Fibroblast of lung (primary cell): ENCODE measurements at regions not wholly inside any gene's neighbourhood (a gene's known extent, or its start where the extent isn't known, plus 50 kb on each side); places are given as distances from the start of the nearest gene placed in this dataset.

Experiments used
- DNase-seq, 2 donors: peaks; one replicate each; pipeline versions ENCODE4 v3.0.0 to v3.0.0-alpha.2; 2010; ENCODE audit warnings: low read depth in 2 of 2
- H2AFZ ChIP-seq: 2 replicates; pipeline ENCODE4 v1.5.1; 2012; ENCODE audit warnings: low read length, control low read depth, inconsistent platforms
- H3K27ac ChIP-seq: 2 replicates; pipeline ENCODE4 v1.5.1; 2011; ENCODE audit warnings: low read length, control low read depth; ENCODE audit not compliant: insufficient read depth
- H3K27me3 ChIP-seq: 2 replicates; pipeline ENCODE4 v1.5.1; 2011; ENCODE audit warnings: mild to moderate bottlenecking, low read length; ENCODE audit not compliant: control insufficient read depth, insufficient read depth
- H3K36me3 ChIP-seq: 2 replicates; pipeline ENCODE4 v1.5.1; 2011; ENCODE audit warnings: low read length; ENCODE audit not compliant: control insufficient read depth, insufficient read depth
- H3K4me1 ChIP-seq: 2 replicates; pipeline ENCODE4 v1.5.1; 2011; ENCODE audit warnings: low read length; ENCODE audit not compliant: control insufficient read depth, insufficient read depth; ENCODE audit errors: extremely low read depth
- H3K4me2 ChIP-seq: 2 replicates; pipeline ENCODE4 v1.5.1; 2011; ENCODE audit warnings: low read length, control low read depth; ENCODE audit not compliant: insufficient read depth; ENCODE audit errors: extremely low read depth
- H3K4me3 ChIP-seq, 4 experiments: fragments of 200-600 bp in 1 of 4; sonication (generic) in 1 of 4; replicated peaks in 1 of 4; 2 replicates each; pipeline ENCODE4 v1.5.1; 2011 to 2016; ENCODE audit warnings: low read length in 4 of 4, low read depth in 3 of 4, mild to moderate bottlenecking in 3 of 4, control low read depth in 2 of 4, inconsistent platforms in 1 of 4, mixed read lengths in 1 of 4; ENCODE audit not compliant: insufficient read depth in 1 of 4; ENCODE audit errors: control extremely low read depth in 1 of 4
- H3K79me2 ChIP-seq: 2 replicates; pipeline ENCODE4 v1.5.1; 2012; ENCODE audit warnings: mild to moderate bottlenecking, low read length, inconsistent platforms; ENCODE audit not compliant: control insufficient read depth, insufficient read depth
- H3K9ac ChIP-seq: 2 replicates; pipeline ENCODE4 v1.5.1; 2011; ENCODE audit warnings: mild to moderate bottlenecking, low read length, control low read depth; ENCODE audit not compliant: insufficient read depth
- H3K9me3 ChIP-seq: 2 replicates; pipeline ENCODE4 v1.5.1; 2012; ENCODE audit warnings: low read depth, low read length; ENCODE audit not compliant: control insufficient read depth, insufficient read depth
- H4K20me1 ChIP-seq: 2 replicates; pipeline ENCODE4 v1.5.1; 2011; ENCODE audit warnings: low read length; ENCODE audit not compliant: control insufficient read depth, insufficient read depth; ENCODE audit errors: extremely low read depth
- CTCF ChIP-seq, 2 donors: IDR thresholded peaks in 1 of 2; conservative IDR thresholded peaks in 1 of 2; 1 replicate in 1 of 2; 2 replicates in 1 of 2; pipeline ENCODE4 v1.5.1; 2011 to 2012; ENCODE audit warnings: low read length in 2 of 2, control low read depth in 1 of 2, inconsistent platforms in 1 of 2, low read depth in 1 of 2, mild to moderate bottlenecking in 1 of 2
- EZH2 ChIP-seq: IDR thresholded peaks from 2 replicates; pipeline ENCODE4 v1.5.1; 2012; ENCODE audit warnings: low read length, control low read depth, mild to moderate bottlenecking; ENCODE audit errors: missing control alignments

- Histone ChIP-seq H3K79me2 (no peaks in the 10 kb centered on the region), H3K9ac (no peak overlapping the region), H3K9me3 (no peaks in the 10 kb centered on the region), H3K4me3 (no peak overlapping the region), H2AFZ (no peak overlapping the region), H3K36me3 (no peaks in the 10 kb centered on the region), H3K27ac (no peak overlapping the region), H3K4me2 (no peak overlapping the region), H4K20me1 (no peaks in the 10 kb centered on the region), H3K4me1 (no peaks in the 10 kb centered on the region), H3K27me3 (no peaks in the 10 kb centered on the region)
- TF ChIP-seq EZH2: no peak
- TF ChIP-seq CTCF (conservative IDR thresholded peaks at IDR 0.05 in 1 of 2, IDR thresholded peaks at IDR 0.05 in 1 of 2; ENCODE audit: low read depth in 1 of 2, low read length in 2 of 2): no peak
- DNase-seq: no peak
These were observed 124.1 kb downstream of the NXNL2 start for GRCh38 chr9:88659126-88659525.

- H3K36me3 ChIP-seq: no peaks in the 10 kb centered on the region
- no peak overlapping the region for H3K9ac ChIP-seq
- no peaks in the 10 kb centered on the region for H3K9me3 ChIP-seq
- no peaks in the 10 kb centered on the region for H4K20me1 ChIP-seq
- H3K27ac ChIP-seq: no peak overlapping the region
- H3K4me1 ChIP-seq: no peaks in the 10 kb centered on the region
- no peak overlapping the region for H3K4me3 ChIP-seq
- no peaks in the 10 kb centered on the region for H3K27me3 ChIP-seq
- no peak overlapping the region for H3K4me2 ChIP-seq
- DNase-seq: peak; percentile 14 to 52
- no peak overlapping the region for H2AFZ ChIP-seq
- H3K79me2 ChIP-seq: no peaks in the 10 kb centered on the region
- TF ChIP-seq CTCF (conservative IDR thresholded peaks at IDR 0.05 in 1 of 2, IDR thresholded peaks at IDR 0.05 in 1 of 2; ENCODE audit: low read depth in 1 of 2, low read length in 2 of 2) (peak; percentile 44 to 60), EZH2 (no peak)
These were observed 125.6 kb downstream of the NXNL2 start for GRCh38 chr9:88660611-88661010.

GRCh38 chr9:88661759-88662158, 126.8 kb downstream of the NXNL2 start:
- peak in 1 of 2 donors; percentile 31 for DNase-seq

More at GRCh38 chr9:88661759-88662158, 126.8 kb downstream of the NXNL2 start:
- H3K79me2 ChIP-seq: no peaks in the 10 kb centered on the region
- H4K20me1 ChIP-seq: no peaks in the 10 kb centered on the region
- H3K4me3 ChIP-seq: no peak overlapping the region
- TF ChIP-seq CTCF (conservative IDR thresholded peaks at IDR 0.05 in 1 of 2, IDR thresholded peaks at IDR 0.05 in 1 of 2; ENCODE audit: low read depth in 1 of 2, low read length in 2 of 2) (no peak), EZH2 (no peak)
- H3K9ac ChIP-seq: no peak overlapping the region
- no peak overlapping the region for H2AFZ ChIP-seq
- no peaks in the 10 kb centered on the region for H3K9me3 ChIP-seq
- no peak overlapping the region for H3K4me2 ChIP-seq
- H3K27ac ChIP-seq: no peak overlapping the region
- no peaks in the 10 kb centered on the region for H3K36me3 ChIP-seq
- no peaks in the 10 kb centered on the region for H3K4me1 ChIP-seq
- no peaks in the 10 kb centered on the region for H3K27me3 ChIP-seq
